GM10248 (cell line): ENCODE measurements at regions not wholly inside any gene's neighbourhood (a gene's known extent, or its start where the extent isn't known, plus 50 kb on each side); places are given as distances from the start of the nearest gene placed in this dataset.

Experiments
- CTCF ChIA-PET: fragments of 300-600 bp; sonication (Branson Sonifier 250); formaldehyde crosslinking; extraction: SDS; loops from one replicate; lab custom pipeline; 2021; ENCODE audit warnings: antibody characterized with exemption; lab: Yijun Ruan, JAX
- POLR2A ChIA-PET: fragments of 350-650 bp; sonication (Branson Sonifier 250); formaldehyde crosslinking; extraction: SDS; loops from one replicate; lab custom pipeline; 2020; ENCODE audit warnings: antibody characterized with exemption; lab: Yijun Ruan, JAX
- DNase-seq: peaks from one replicate; pipeline ENCODE4 v3.0.0; 2012; ENCODE audit errors: extremely low spot score
- CTCF ChIP-seq: IDR thresholded peaks from 2 replicates; pipeline ENCODE4 v1.5.1; 2012; ENCODE audit warnings: mild to moderate bottlenecking, low read depth; ENCODE audit errors: extremely low read depth, missing control alignments, control extremely low read depth

GRCh38 chr2:58578276-58578675 is 337.2 kb upstream of the FANCL start:
- CTCF ChIA-PET, result no interaction called here
- TF ChIP-seq CTCF, result no peak
- DNase-seq, result no peak
- POLR2A ChIA-PET, result no interaction called here

GRCh38 chr2:58574873-58575272 is 333.7 kb upstream of the FANCL start:
- DNase-seq, result no peak
- POLR2A ChIA-PET, result no interaction called here
- CTCF ChIA-PET, result interaction anchor here (1.1 to 1.3 kb wide), 2 partner anchors 11 to 13 kb away, joined by 3 read pairs; no protein-coding TSS in a partner anchor
- no peak for TF ChIP-seq CTCF

GRCh38 chr2:58572731-58573130 is 331.6 kb upstream of the FANCL start:
- no peak for DNase-seq
- no peak for TF ChIP-seq CTCF
- ChIA-PET POLR2A (no interaction called here), CTCF (interaction anchor here (1.3 kb wide), 1 partner anchor 10 kb away, joined by 3 read pairs; no protein-coding TSS in a partner anchor)

- DNase-seq, result peak; percentile 57
- POLR2A ChIA-PET, result no interaction called here
- peak; percentile 61 for TF ChIP-seq CTCF
- CTCF ChIA-PET, result interaction anchor here (0.6 kb wide), 1 partner anchor 12 kb away, joined by 3 read pairs; no protein-coding TSS in a partner anchor
Measured at GRCh38 chr2:58571181-58571852, 330.2 kb upstream of the FANCL start.

GRCh38 chr2:58569475-58570185 is 328.5 kb upstream of the FANCL start:
- no peak for TF ChIP-seq CTCF
- POLR2A ChIA-PET, result no interaction called here
- CTCF ChIA-PET, result no interaction called here
- DNase-seq, result peak; percentile 13

- no peak for TF ChIP-seq CTCF
- ChIA-PET CTCF (no interaction called here), POLR2A (no interaction called here)
- DNase-seq, result no peak
Measured at GRCh38 chr2:58568901-58569300, 327.8 kb upstream of the FANCL start.
